ENCODE measurements at regions not wholly inside any gene's neighbourhood (a gene's known extent, or its start where the extent isn't known, plus 50 kb on each side); places are given as distances from the start of the nearest gene placed in this dataset.
A peak's percentile ranks its signal among the peaks of the same experiment; 100 is the strongest.
"Not testable (repeated sequence)": the region's sequence is repeated elsewhere in the genome, so short reads cannot be mapped to it uniquely, and the experiment has no call there.

- DNase-seq (ENCODE audit: low read depth in 3 of 3): no peak
Measured at GRCh38 chr6:170097505-170098427, 193.1 kb downstream of the DLL1 start.

- DNase-seq (ENCODE audit: low read depth in 3 of 3): no peak
Measured at GRCh38 chr6:170096803-170097504, 193.9 kb downstream of the DLL1 start.

GRCh38 chr6:170096191-170096802, 194.6 kb downstream of the DLL1 start:
- no peak for DNase-seq (ENCODE audit: low read depth in 3 of 3)

- no peak for DNase-seq (ENCODE audit: low read depth in 3 of 3)
Measured at GRCh38 chr6:170095273-170095981, 195.5 kb downstream of the DLL1 start.

GRCh38 chr6:170094686-170095272, 196.1 kb downstream of the DLL1 start:
- DNase-seq (ENCODE audit: low read depth in 3 of 3): no peak

- no peak for DNase-seq (ENCODE audit: low read depth in 3 of 3)
Measured at GRCh38 chr6:170093658-170094596, 197.0 kb downstream of the DLL1 start.

- DNase-seq (ENCODE audit: low read depth in 3 of 3): no peak
Measured at GRCh38 chr6:170093276-170093657, 197.6 kb downstream of the DLL1 start.

- DNase-seq (ENCODE audit: low read depth in 3 of 3): no peak
Measured at GRCh38 chr6:170092826-170093225, 198.1 kb downstream of the DLL1 start.

- DNase-seq (ENCODE audit: low read depth in 3 of 3): no peak
Measured at GRCh38 chr6:170091639-170092579, 199.0 kb downstream of the DLL1 start.

- DNase-seq (ENCODE audit: low read depth in 3 of 3): no peak
Measured at GRCh38 chr6:170091000-170091638, 199.8 kb downstream of the DLL1 start.

- no peak for DNase-seq (ENCODE audit: low read depth in 3 of 3)
Measured at GRCh38 chr6:170090561-170090960, 200.3 kb downstream of the DLL1 start.

- DNase-seq (ENCODE audit: low read depth in 3 of 3): no peak
Measured at GRCh38 chr6:170089963-170090362, 200.9 kb downstream of the DLL1 start.

GRCh38 chr6:170088582-170088955, 202.3 kb downstream of the DLL1 start:
- DNase-seq (ENCODE audit: low read depth in 3 of 3): no peak

- DNase-seq (ENCODE audit: low read depth in 3 of 3): peak in 2 of 3 donors; percentile 7 to 29
Measured at GRCh38 chr6:170087941-170088581, 202.8 kb downstream of the DLL1 start.

GRCh38 chr6:170087421-170087780, 203.5 kb downstream of the DLL1 start:
- not testable (repeated sequence) for DNase-seq (ENCODE audit: low read depth in 3 of 3)

GRCh38 chr6:170086639-170087420, 204.0 kb downstream of the DLL1 start:
- DNase-seq (ENCODE audit: low read depth in 3 of 3): no peak

Data from stimulated activated CD4-positive, alpha-beta T cell treated with anti-CD3 and anti-CD28 coated beads, TNF-alpha, amount 100 ng/mL, for 48 hours (primary cell).